ENCODE measurements at regions not wholly inside any gene's neighbourhood (a gene's known extent, or its start where the extent isn't known, plus 50 kb on each side); places are given as distances from the start of the nearest gene placed in this dataset.
"Not testable (repeated sequence)": the region's sequence is repeated elsewhere in the genome, so short reads cannot be mapped to it uniquely, and the experiment has no call there.

- TF ChIP-seq CTCF (IDR thresholded peaks at IDR 0.05; ENCODE audit: low read depth, low read length, missing control alignments), result no peak
- no peak overlapping the region for H3K4me3 ChIP-seq (replicated peaks; ENCODE audit: low read depth, low read length)
- DNase-seq (ENCODE audit: extremely low read depth, low read depth), result no peak
Measured at GRCh38 chr14:38046160-38046559, 161.5 kb upstream of the SSTR1 start.

GRCh38 chr14:38047195-38047902 is 160.4 kb upstream of the SSTR1 start:
- DNase-seq (ENCODE audit: extremely low read depth, low read depth), result peak; percentile 38
- TF ChIP-seq CTCF (IDR thresholded peaks at IDR 0.05; ENCODE audit: low read depth, low read length, missing control alignments), result no peak
- no peak overlapping the region for H3K4me3 ChIP-seq (replicated peaks; ENCODE audit: low read depth, low read length)

- DNase-seq (ENCODE audit: extremely low read depth, low read depth), result no peak
- no peak overlapping the region for H3K4me3 ChIP-seq (replicated peaks; ENCODE audit: low read depth, low read length)
- TF ChIP-seq CTCF (IDR thresholded peaks at IDR 0.05; ENCODE audit: low read depth, low read length, missing control alignments), result no peak
Measured at GRCh38 chr14:38053666-38054065, 154.0 kb upstream of the SSTR1 start.

GRCh38 chr14:38056270-38056669 is 151.4 kb upstream of the SSTR1 start:
- DNase-seq (ENCODE audit: extremely low read depth, low read depth), result no peak

GRCh38 chr14:38062223-38062622 is 145.5 kb upstream of the SSTR1 start:
- H3K4me3 ChIP-seq (replicated peaks; ENCODE audit: low read depth, low read length); DNase-seq (ENCODE audit: extremely low read depth, low read depth): not testable (repeated sequence)

More at GRCh38 chr14:38056270-38056669, 151.4 kb upstream of the SSTR1 start:
- no peak for TF ChIP-seq CTCF (IDR thresholded peaks at IDR 0.05; ENCODE audit: low read depth, low read length, missing control alignments)
- H3K4me3 ChIP-seq (replicated peaks; ENCODE audit: low read depth, low read length), result no peak overlapping the region

- no peak overlapping the region for H3K4me3 ChIP-seq (replicated peaks; ENCODE audit: low read depth, low read length)
- TF ChIP-seq CTCF (IDR thresholded peaks at IDR 0.05; ENCODE audit: low read depth, low read length, missing control alignments), result no peak
- DNase-seq (ENCODE audit: extremely low read depth, low read depth), result no peak
Measured at GRCh38 chr14:38063711-38064320, 143.9 kb upstream of the SSTR1 start.

GRCh38 chr14:38065106-38065762 is 142.5 kb upstream of the SSTR1 start:
- no peak for TF ChIP-seq CTCF (IDR thresholded peaks at IDR 0.05; ENCODE audit: low read depth, low read length, missing control alignments)
- no peak overlapping the region for H3K4me3 ChIP-seq (replicated peaks; ENCODE audit: low read depth, low read length)
- DNase-seq (ENCODE audit: extremely low read depth, low read depth), result no peak

Data from HFF-Myc (cell line).